GM21381 (cell line): ENCODE measurements at regions not wholly inside any gene's neighbourhood (a gene's known extent, or its start where the extent isn't known, plus 50 kb on each side); places are given as distances from the start of the nearest gene placed in this dataset.

Experiments used
- ATAC-seq: cut with Tn5 transposase; IDR thresholded peaks from one replicate; pipeline ENCODE4 v1.9.1; 2021; ENCODE audit warnings: mild to moderate bottlenecking, moderate library complexity; ENCODE audit not compliant: unreplicated experiment

DNA sequence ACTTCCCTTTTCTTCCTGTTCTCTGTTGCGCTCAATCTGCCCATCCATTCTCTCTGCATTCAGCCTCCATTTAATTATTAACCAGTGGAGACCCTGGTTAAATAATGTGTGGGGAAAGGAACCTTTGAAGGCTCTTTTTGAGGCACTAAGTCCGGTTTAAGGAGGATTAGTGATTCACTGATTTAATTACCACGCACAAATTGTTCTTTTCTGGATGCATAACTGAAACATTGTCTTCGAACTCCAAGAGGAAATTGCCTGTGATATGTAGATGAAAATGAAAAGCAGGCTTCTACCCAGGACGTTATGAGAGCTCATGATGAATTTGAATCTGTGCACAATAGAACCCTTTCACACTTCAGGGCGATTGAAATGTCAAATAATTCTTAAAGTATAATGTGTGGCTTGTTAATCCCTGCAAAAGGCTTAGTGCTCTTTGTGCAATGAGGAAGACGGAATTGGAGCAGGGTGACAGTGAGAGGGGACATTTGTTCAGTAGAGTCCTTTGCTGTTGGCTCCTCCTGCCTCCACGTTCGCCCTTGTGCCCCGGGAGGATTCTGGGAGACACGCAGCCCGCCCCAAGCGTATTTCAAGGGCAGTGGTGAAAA, 51.1 kb upstream of the ZNF236 start:
- ATAC-seq = no peak

DNA sequence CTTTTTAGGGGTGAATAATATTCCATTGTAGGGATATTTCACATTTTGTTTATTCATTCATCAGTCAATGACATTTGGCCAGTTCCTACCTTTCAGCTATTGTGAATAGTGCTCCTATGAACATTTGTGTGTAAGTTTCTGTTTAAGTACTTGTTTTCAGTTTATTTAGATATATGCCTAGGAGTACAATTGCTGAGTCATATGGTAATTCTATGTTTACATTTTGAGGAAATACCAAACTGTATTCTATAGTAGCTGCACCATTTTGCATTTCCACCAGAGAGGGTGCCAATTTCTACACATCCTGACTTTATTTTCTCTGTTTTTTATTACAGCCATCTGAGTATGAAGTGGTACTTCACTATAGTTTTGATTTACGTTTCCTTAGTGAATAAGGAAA, 54.4 kb upstream of the ZNF236 start:
- ATAC-seq = no peak

DNA sequence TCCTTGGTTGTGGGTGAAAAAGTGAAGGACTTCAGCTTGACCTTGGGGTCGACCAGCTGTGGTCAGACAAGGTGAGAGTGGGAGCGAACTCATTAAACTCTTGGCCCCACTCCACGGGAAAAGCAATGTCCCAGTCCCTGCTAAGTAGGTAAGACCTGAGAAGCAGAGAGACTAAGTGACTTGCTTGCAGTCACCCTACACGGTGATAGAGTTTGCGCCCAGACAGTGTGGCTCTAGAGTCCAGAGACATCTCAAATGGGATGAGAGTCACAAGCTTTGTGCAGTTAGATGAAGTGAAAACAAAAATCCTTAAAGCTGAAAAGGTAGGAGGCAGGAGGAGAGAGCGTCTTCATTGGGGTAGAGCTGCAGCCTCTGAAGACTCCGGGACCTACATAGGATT, 55.9 kb upstream of the ZNF236 start:
- no peak for ATAC-seq

DNA sequence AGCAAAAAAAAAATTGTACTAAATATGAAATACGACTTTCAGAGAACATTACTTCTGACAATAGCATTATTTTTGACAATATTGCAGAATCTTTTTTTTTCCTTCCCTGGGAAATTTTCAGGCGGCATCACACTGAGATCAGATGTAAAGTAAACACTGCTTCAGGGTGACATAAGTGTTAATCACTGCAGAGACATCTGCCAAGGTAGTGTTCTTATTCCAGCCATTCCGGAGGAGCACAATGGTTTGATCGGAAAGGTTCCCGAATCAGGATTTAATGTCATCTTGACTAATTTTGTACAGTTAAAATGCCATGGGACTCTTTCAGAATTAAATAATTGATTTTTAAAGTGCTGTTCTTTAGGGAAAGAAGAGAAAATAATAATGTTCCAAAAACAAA, 56.7 kb upstream of the ZNF236 start:
- ATAC-seq = no peak

DNA sequence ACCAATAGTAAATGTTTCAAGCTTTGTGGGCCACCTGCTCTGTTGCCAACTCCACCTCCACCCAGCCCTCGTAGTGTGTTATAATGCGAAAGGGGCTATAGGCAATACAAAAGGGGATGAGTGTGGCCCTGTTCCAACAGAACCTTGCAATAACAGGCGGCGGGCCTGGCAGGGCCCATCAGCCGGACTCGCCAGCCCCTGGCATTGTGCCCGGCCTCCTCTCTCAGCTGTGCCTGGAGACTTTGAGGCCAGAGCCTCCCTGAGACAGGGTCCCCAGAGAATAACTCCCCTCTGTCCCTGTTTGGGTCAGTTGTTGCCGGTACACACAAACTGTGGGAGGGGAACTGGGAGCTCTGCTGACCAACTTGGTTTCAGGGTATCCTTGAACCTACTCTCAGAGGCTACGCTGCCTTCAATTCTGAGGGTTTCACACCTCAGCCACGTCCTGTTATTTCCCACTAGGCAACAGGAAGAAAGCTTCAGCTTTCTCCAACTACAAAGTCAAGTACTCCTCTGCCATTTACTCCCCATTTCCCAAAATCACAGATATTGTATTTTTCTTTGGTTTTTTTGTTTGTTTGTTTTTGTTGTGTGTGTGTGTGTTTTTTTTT, 58.0 kb upstream of the ZNF236 start:
- no peak for ATAC-seq

DNA sequence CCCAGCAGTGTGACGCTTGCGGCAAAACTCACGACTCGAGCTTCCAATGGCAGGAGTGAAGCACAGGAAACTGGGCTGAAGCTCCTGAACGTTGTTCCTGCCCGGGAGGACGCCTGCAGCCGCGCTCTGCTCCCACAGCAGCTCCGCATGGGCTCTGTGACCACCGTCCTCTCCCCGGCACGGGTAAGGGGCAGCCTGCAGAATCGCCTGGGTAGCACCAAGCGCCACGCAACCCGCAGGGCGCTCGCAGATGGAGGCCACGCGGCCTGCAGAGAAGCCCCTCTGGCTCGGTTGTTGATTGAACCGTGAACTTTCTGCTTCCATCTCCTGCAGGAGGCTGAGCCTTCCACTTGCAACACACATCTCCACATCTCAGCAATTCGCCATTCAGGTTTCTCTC, 63.3 kb upstream of the ZNF236 start:
- no peak for ATAC-seq

DNA sequence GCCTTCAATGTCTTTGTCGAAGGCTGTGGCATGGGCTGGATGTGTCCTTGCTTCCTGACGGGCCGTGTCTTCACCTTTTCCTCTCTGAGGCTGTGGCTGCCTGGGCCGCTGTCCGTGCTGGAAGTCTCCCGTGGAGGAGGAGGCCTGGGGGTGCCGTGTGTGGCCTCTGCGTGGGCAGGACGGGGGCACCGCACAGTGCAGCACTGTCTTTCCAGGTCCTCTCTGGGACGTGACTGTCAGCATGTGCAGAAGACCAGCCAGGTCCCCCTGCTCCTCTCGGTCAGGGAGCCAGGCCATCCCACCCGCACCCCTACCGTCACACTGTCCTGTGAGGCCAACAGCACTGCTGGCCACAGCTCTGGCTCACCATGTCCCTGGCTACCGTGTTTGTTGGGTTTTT, 64.4 kb upstream of the ZNF236 start:
- no peak for ATAC-seq

DNA sequence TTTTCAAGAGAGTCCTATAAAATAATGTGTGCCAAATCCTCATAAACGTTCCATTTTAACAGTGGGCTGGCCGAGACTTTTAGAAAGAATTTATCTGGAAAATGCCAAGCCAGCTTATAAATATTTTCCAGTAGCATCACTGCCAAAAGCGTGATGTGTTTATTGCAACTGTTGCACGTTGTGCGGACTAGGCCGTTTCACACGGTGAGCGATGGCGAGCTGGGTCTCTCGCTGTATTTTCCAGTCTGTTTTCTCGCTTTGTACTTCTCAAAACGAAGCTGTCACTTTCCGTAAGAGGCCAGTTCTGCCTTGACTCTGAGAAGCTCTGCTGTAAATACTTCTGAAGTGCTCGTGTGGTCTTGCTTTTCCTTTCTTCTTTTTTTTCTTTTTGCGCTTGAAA, 65.0 kb upstream of the ZNF236 start:
- no peak for ATAC-seq

DNA sequence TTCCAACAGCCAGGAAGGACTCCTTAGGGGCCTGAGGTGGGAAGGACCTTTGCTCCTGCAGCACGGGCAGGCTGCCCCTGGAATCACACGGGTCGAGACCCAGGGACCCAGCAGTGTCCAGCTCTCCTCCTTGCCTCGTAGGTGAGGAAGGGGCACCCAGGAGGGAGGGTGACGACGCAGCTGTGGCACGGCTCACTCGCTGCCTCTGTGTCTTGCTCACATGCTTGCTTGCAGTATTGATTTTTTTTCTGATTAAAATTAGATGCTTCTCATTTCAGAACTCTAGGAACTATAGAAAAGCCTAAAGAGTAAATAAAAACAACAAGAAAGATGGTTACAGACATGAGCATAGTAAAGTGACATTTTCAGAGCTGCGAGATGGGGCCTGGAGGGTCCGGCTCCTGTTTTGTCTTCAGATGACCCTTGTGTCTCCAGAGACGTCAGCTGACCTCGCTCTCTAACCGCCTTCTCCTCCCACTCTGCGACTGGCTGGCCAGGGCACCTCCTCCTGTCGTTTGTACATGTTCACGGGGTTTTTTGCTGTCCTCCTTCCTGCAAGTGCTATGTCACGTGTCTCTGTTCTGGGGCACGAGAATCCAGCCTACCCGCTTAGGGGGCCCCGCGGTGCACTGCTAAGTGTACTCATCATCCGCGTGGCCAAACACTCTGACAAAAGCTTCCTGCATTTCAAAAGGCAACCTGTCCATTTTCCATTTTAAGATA, 65.7 kb upstream of the ZNF236 start:
- ATAC-seq = no peak

DNA sequence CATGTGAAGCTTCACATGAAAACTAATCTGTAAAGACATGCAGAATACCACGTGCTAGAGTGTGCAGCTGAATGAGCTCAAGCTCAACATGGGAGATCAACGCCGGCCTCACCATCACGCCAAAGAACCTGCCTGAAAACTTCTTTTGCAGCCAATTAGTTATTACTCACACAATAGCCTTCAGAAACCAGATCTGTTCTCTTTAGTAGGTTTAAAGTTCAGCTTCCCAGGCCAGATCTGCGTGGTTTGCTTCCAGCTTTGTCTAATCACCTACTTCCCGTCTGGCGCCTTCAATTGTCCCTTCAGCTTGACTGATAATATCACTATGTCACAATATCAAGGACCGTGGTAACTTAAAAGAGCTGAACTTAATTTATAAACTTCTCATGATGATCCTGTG, 68.0 kb upstream of the ZNF236 start:
- ATAC-seq = no peak

DNA sequence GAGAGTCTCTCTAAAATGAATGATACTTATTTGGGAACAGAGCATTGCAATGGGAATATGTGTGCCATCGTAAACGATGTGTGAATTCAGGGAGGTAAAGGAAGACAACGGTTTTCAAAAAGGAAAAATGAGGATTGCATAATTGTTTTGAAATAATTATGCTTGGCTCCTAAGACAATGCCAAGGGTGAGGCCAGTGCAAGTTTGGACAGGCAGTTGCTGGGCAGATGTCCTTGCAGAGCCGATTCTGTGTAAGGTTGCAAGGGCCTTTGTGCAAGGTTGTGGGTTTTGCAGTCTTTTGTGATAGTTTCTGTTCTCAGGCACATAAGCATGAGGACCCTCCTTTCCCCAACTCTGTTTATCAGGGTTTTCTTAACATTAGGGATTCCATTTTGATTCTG, 70.0 kb upstream of the ZNF236 start:
- no peak for ATAC-seq

DNA sequence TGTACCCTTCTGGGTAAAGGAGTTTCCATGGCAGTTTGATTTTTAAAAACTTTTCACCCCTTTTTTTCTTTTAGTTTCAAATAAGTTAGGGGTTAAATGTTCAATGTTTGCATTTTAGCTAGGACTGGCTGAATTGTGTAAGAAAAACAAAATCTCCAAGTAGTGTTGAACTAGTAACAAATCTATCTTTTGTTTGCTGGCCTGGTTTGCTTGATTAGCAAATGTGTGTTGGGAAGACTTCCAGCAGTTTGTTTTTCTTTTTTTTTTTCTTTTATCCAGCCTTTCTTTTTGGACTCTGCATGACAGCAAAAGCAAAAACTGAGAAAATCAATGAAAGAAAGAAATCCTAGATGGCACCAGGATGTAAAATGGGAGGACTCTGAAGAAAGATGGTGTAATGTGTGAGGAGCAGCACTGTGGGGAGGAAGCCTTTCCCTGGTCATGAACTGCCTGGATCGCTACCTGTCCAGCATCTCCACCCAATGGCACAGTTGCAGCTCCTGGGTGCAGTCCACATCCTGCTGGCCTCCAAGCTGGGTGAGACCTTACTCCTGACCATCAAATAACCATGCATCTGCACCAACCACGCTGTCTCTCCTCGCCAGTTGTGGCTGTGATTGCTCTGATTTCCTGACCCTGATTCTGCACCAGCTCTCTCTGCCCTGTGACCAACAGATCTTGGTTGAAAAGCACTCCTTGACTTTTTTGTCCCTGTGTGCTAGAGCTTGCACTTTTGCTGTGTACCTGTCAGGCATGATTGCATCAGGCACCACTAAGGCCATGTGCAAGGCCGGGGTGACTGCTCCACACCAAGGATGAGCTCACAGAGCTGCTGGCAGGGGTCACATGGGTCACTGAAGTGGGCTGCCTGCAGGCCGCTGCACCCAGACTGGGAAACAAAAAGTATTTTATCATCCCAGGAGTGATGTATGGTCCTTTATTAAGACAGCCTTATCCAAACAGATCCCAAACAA, 71.2 kb upstream of the ZNF236 start:
- ATAC-seq = no peak

DNA sequence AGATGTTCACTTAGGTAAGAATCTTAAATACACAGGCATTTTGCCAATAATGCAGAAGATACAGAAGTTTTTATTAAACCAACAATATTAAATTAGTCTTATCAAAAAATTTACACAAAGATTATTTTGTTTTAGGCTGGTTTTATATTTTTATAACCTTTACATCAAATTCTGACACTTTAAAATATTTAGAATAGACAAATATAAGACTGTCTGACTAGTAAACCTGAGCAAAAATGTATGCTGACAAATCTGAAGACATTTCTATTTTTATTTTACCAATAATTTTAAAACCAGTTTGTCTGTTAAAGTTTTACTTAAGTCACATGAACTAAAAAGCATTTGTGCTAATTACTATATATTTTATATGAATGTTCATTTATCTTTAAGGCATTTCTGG, 72.1 kb upstream of the ZNF236 start:
- no peak for ATAC-seq

DNA sequence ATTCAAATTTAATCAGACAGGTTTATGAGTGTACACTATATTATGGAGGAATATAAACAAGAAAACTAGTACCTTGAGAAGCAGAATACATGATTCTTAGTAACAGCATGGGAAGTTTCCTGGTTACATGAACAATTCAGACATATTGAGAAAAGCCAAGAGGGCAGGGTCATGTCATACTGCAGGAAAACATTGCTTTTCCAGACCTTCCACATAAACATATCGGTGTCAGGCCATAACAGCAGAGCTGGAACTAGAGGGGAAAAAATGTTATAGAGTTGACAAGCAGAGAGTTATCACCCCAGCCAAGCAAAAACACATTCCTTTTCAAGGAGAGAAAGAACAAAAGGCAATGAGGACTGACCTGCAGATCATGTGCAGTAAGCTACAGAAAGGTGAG, 74.7 kb upstream of the ZNF236 start:
- no peak for ATAC-seq

DNA sequence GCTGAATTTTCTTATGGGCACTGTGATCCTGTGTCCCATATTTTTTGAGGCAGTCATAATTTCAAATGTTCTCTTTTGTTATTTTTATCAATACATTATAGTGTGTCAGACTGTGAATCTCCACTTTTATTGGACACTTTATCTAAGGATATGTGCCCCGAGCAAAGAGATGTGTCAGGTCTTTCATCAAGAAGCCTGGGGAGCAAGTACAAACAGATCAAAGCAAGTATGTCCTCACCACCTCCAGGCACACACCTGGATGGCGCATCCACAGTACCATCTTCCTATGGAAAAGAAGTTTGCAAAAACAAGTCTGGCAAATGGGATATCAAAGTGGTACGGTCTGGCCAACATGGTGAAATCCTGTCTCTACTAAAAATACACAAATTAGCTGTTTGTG, 81.0 kb upstream of the ZNF236 start:
- no peak for ATAC-seq

DNA sequence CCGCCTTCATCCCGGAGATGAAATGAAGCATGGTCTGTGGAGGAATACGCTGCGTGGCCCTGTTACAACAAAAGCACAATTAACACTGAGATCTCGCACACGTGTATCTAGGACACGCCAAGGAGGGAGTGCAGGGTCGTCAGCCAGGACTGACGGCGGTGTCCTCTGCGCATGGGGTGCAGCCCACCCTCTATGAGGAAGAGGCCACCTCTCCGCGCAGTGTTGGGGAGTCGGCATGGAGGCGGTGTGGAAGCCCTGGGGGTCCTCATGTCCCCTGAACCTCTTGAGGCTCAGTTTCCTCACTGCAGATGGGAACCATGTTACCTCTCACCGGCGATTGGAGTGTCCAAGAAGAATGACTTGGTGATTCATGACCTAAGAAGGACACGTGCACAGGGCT, 86.0 kb upstream of the ZNF236 start:
- no peak for ATAC-seq

DNA sequence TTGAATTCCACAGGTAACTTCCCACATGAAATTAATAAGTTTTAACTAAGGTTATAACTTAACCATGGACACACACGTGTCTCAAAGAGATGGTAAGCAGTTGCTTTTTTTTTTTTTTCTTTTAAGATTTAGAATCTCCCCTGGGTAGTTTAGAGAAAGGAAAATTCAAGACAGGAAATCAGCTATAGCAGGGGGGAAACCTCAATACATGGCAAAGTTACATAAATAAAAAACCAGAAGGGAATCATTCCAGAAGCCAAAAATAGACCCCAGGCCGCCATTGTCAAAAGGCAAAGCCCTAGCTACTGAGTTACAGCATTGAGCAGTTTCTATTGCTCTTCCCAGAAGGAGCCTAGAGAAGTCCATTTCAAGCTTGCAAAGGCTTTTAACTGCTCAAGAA, 91.5 kb upstream of the ZNF236 start:
- no peak for ATAC-seq

DNA sequence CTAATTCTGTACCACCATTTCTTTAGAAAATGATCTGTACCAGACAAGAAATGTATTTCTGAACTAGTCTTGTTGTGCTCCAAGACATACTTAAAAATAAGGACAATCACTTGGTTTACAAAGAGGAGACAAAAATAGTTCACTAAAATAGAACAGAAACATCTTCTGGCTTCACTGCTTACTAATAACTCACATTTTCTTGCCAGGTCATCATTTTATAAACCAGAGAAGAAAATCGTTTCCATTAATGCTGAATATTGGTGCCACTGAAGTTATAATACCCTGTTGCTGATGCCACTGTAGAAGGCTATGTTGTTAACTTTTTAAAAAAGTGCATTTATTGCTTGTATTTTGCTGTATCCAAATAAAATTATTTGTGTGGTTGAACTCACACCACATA, 94.8 kb upstream of the ZNF236 start:
- no peak for ATAC-seq

DNA sequence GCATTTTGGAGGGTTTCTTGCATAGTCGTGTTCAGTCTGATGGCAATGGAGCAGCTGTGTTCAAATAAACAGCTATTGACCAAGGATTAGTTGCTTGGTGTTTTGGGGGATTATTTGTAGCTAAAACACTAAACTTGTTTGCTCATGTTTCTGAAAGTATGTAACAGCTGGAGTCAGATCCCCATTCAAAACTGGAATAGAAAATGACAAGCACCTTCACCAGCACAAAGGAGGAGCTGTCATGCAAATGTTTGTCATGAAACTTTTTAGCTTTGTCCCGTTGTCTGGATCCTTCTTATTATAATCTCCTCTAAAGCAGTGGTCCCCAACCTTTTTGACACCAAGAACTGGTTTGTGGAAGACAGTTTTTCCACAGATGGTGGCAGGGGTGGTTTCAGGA, 96.9 kb upstream of the ZNF236 start:
- ATAC-seq = no peak

DNA sequence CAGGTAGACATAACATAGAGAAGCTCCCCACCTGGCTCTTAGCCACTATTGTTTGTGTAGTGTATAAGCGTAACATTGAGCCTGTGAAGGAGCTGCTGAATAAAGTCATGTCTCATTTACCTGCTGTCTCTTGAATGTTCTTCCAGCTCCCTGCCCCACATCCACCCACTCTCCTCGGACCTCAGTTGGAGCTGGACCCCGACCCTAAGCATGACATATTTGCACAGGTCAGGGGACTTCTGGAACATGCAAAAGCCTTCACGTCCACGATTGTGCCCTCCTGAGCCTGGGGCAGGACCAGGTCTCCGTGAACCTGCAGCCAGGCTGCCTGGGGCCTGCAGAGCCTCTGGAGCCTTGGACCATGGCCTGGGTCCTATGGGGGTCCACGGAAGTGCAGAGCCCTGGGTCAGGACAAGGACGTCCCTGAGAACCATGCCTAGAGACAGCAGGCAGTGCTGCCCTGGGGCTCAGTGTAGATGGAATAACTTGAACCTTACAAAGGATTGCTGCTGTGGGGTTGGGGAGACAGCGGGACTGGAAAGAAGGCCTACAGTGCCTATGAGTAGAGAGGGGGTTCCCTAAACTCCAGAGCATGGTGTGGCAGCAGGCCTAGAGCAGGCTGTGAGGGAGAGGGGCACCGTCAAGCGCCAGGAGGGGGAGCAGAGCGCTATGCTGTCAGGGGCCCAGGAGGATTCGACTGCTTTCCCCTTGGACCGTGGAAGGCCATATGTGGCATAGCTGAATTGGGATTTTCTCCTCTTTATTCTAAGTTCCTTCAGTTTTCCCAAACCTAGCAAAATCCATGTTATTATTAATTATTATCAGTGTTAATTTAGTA, 99.9 kb upstream of the ZNF236 start:
- no peak for ATAC-seq
